Dermis microvascular lymphatic vessel endothelial cell (primary cell): ENCODE measurements at regions not wholly inside any gene's neighbourhood (a gene's known extent, or its start where the extent isn't known, plus 50 kb on each side); places are given as distances from the start of the nearest gene placed in this dataset.
"Not testable (repeated sequence)": the region's sequence is repeated elsewhere in the genome, so short reads cannot be mapped to it uniquely, and the experiment has no call there.

Experiments
- DNase-seq, 2 donors: peaks; one replicate each; pipeline versions ENCODE4 v3.0.0 to v3.0.0-alpha.2; 2010; ENCODE audit warnings: low read depth in 2 of 2

GRCh38 chr2:217371781-217372213, 511.9 kb upstream of the TNP1 start:
- no peak for DNase-seq

GRCh38 chr2:217370391-217370790, 510.5 kb upstream of the TNP1 start:
- DNase-seq: peak in 1 of 2 donors; percentile 18

GRCh38 chr2:217367464-217367863, 507.6 kb upstream of the TNP1 start:
- DNase-seq: no peak

GRCh38 chr2:217366966-217367365, 507.1 kb upstream of the TNP1 start:
- DNase-seq: no peak

GRCh38 chr2:217366266-217366895, 506.5 kb upstream of the TNP1 start:
- DNase-seq: no peak

- DNase-seq: no peak
Measured at GRCh38 chr2:217365656-217366055, 505.8 kb upstream of the TNP1 start.

- no peak for DNase-seq
Measured at GRCh38 chr2:217364224-217364623, 504.4 kb upstream of the TNP1 start.

- DNase-seq: no peak
Measured at GRCh38 chr2:217363470-217363869, 503.6 kb upstream of the TNP1 start.

GRCh38 chr2:217362710-217363109, 502.8 kb upstream of the TNP1 start:
- no peak for DNase-seq

- no peak for DNase-seq
Measured at GRCh38 chr2:217362286-217362685, 502.4 kb upstream of the TNP1 start.

GRCh38 chr2:217361483-217361880, 501.6 kb upstream of the TNP1 start:
- DNase-seq: no peak

- peak in 1 of 2 donors; percentile 57 for DNase-seq
Measured at GRCh38 chr2:217360781-217361482, 501.1 kb upstream of the TNP1 start.

GRCh38 chr2:217360111-217360510, 500.2 kb upstream of the TNP1 start:
- no peak for DNase-seq

GRCh38 chr2:217357886-217358620, 498.2 kb upstream of the TNP1 start:
- DNase-seq: no peak

- DNase-seq: no peak
Measured at GRCh38 chr2:217356781-217357180, 496.9 kb upstream of the TNP1 start.

GRCh38 chr2:217356142-217356541, 496.3 kb upstream of the TNP1 start:
- no peak for DNase-seq

- DNase-seq: no peak
Measured at GRCh38 chr2:217353591-217353990, 493.7 kb upstream of the TNP1 start.

GRCh38 chr2:217351378-217351777, 491.5 kb upstream of the TNP1 start:
- DNase-seq: no peak

- DNase-seq: no peak
Measured at GRCh38 chr2:217349251-217349650, 489.4 kb upstream of the TNP1 start.

- not testable (repeated sequence) for DNase-seq
Measured at GRCh38 chr2:217347630-217348029, 487.8 kb upstream of the TNP1 start.

- not testable (repeated sequence) for DNase-seq
Measured at GRCh38 chr2:217346043-217346442, 486.2 kb upstream of the TNP1 start.

GRCh38 chr2:217340899-217341298, 481.0 kb upstream of the TNP1 start:
- no peak for DNase-seq

- DNase-seq: no peak
Measured at GRCh38 chr2:217340176-217340575, 480.3 kb upstream of the TNP1 start.
